ENCODE measurements at regions not wholly inside any gene's neighbourhood (a gene's known extent, or its start where the extent isn't known, plus 50 kb on each side); places are given as distances from the start of the nearest gene placed in this dataset.
A peak's percentile ranks its signal among the peaks of the same experiment; 100 is the strongest.

DNA sequence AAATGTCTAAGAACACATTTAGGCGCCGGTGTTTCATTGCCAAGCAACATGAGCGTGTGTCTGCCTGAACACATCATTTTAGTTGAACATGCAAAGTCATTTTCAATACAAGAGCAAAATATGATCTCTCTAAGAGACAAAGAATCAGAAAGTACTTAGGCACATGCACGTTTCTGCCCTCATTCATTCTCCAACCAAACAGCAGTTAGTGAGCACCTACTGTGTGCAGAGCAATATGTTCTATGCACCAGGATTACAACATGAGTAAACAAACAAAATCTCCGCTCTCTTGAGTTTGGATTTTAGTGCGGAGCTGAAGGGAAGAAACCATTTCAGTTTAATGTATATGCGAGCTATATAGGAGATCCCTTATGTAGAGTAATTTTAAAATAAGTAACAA, 71.6 kb upstream of the KLF6 start:
- no peak for DNase-seq

DNA sequence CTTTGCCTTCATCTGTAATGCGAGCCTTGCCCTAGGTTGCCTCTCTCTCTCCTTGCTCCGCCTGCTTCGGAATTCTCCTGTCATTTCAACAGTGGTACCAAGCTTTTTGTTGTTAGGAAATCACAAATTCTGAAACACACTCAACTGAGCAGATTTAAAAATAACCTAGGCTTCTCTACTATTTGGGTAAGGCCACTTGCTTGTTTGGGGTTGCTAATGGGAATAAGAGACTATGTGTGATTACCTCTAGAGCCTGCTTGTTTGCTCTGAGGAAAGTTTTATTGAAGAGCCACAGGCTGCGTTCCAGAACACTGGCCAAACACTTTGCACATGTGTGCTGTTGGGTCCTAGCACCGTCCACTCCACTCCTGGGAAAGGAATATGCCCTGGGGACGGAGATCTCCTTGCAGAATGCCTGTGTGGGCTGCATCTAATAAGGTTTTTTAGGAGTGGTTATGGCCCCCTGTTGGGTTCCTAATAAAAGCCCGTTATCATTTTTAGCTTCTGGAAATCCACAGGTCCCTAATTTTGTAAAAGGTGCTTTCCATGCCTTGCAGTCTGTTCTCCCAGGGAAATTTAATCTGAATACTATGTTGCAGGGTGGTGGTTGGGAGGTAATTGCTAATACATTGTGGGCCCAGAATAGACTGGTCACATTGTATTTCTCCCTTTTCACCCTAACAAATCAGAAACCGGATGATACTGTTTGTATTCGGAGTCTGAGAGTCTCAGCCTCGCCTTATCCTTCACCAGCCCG, 68.7 kb upstream of the KLF6 start:
- no peak for DNase-seq

GRCh38 chr10:3853016-3853415, 68.0 kb upstream of the KLF6 start:
- no peak for DNase-seq

DNA sequence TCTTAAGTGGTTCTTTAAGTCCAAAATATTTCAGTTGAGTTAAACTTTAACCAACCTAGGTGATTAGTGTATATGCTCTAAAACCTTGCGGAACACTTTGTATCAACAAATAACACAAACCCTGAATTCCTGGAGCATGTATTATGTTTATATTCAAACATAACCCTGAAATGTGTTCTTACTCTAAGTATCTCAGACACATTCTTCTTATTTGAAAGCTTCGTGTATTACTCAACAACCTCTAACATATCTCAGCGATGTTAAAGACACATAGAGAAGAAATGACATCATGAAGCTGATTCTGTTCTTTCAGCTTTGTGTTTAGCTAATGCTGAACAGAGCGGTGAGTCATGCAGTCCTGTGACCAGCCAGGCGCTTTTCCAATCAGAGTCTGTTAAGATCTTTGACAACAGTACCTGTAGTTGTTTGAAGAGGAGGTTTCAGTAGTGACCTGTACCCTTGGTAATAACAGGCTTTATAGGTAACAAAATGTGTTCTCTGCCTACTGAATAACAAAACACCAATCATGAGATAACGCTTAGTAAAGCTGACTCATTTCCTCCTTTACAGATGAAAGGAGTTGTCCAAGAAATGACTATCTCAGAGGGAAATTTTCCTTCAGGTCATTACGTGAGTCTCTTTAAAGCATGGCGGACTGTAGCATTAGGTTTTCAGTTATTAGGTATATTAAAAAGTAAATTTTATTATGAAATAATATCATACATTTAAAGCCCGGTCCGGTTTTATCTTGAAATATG, 67.3 kb upstream of the KLF6 start:
- peak; percentile 83 for DNase-seq

GRCh38 chr10:3850999-3851937, 66.3 kb upstream of the KLF6 start:
- DNase-seq = peak; percentile 43

GRCh38 chr10:3848775-3849635, 64.0 kb upstream of the KLF6 start:
- no peak for DNase-seq

GRCh38 chr10:3848005-3848774, 63.2 kb upstream of the KLF6 start:
- no peak for DNase-seq

DNA sequence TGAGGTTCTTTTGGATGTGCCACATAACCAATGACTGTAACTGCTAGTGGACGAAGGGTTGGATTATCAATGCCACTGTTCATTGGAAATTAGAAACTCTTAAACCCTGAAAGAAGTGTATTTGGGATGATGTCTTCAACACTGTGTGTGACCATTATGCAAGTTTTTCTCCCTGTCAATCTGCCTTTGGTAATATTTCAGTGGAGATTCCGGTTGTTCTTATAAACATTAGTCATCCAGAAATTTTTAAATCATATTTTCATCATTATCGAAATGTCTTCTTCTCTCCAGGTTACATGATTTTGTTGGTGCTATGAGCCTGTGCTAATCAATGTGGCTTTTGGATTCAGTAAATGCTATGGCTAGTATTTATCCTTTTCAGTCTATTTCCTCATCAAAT, 61.7 kb upstream of the KLF6 start:
- DNase-seq = no peak

DNA sequence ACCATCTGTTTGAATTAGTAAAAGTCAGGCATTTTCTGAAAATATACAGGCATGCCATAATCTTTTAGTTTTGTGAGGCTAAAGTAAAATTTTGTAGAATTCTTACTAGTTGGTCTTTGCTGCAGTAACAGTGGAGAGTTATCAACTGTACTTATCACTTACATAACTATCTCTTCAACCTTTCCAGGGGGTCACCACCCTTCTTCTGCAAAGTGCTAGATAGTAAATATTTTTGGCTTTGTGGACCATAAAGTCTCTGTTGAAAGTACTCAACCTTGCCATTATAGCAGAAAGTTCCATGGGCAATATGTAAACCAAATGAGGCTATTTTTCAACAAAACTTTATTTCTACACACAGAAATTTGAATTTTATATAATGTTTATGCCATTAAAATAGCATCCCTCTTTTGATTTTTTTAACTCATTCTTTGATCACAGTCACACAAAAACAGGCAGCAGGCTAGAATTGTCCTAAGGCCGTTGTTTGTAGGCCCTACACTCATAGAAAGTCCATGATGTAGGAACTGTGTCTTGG, 59.5 kb upstream of the KLF6 start:
- no peak for DNase-seq

- peak; percentile 24 for DNase-seq
Observed at GRCh38 chr10:3838460-3839437, 53.7 kb upstream of the KLF6 start.

- DNase-seq = no peak
Observed at GRCh38 chr10:3837647-3838459, 52.8 kb upstream of the KLF6 start.

DNA sequence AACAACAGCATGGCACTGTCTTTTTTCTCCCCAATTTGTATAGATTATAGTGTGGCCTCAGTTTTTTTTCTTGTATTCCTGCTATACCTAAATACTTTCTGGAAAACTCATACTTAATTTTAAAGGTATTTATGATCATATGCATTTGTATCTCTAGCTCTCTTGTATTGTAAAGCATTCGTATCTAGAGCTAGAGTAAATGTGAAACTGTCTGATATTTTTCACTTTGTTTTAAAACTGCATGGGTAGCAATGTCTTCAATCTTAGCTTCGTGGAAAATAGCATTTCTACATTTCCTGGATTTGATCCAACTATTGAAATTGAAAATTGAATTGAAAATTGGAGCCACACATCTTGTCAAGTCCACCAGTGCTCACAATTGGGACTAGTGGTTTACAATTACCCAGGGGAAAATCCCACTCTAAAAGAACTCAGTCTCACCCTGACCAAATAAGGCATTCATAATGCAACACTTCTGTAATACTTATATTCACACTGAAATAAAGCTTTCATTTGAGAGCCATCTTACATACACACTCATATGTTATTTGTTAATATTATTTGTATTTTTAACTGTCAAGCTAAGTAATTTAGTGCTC, 51.3 kb upstream of the KLF6 start:
- DNase-seq = no peak

- peak; percentile 69 for DNase-seq
Observed at GRCh38 chr10:3835770-3836169, 50.8 kb upstream of the KLF6 start.

DNA sequence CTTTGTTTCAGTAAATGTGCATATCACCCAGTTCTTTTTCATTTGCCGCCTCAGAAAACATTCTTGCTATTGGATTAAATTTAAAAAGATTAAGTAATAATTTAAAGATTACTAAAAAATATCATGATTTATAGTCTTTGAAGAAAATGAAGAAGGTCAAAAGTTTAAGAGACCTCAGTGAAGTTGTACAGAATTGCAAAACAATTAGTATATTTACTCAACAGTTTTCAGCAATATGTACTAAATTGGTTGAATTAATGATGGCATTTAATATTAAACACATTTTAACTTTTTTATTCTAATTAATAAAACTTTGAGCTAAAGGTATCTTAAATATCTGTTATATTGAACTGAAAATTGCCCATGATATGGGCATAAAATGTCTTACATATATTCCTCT, 49.9 kb upstream of the KLF6 start:
- DNase-seq = no peak
